Mesendoderm (in vitro differentiated cells): ENCODE measurements at regions not wholly inside any gene's neighbourhood (a gene's known extent, or its start where the extent isn't known, plus 50 kb on each side); places are given as distances from the start of the nearest gene placed in this dataset.

Experiments
- DNase-seq: peaks from one replicate; pipeline ENCODE4 v3.0.0; 2013
- H2AK5ac ChIP-seq: 2 replicates; pipeline ENCODE4 v1.6.1; 2013; ENCODE audit warnings: low read length, inconsistent platforms
- H2BK120ac ChIP-seq: 2 replicates; pipeline ENCODE4 v1.6.1; 2013; ENCODE audit warnings: low read depth, mild to moderate bottlenecking, low read length, moderate library complexity, mixed read lengths
- H2BK15ac ChIP-seq: replicated peaks from 2 replicates; pipeline ENCODE4 v1.6.1; 2013; ENCODE audit warnings: low read depth, mild to moderate bottlenecking, moderate library complexity
- H2BK5ac ChIP-seq: 2 replicates; pipeline ENCODE4 v1.6.1; 2013; ENCODE audit warnings: low read length, inconsistent platforms
- H3K18ac ChIP-seq: 2 replicates; pipeline ENCODE4 v1.6.1; 2013; ENCODE audit warnings: mild to moderate bottlenecking, low read length, mixed read lengths
- H3K23ac ChIP-seq: one replicate; pipeline ENCODE4 v1.6.1; 2013; ENCODE audit warnings: low read length
- H3K27ac ChIP-seq: 2 replicates; pipeline ENCODE4 v1.5.1; 2013; ENCODE audit warnings: low read depth, mild to moderate bottlenecking, inconsistent platforms, low read length, moderate library complexity
- H3K27me3 ChIP-seq: 2 replicates; pipeline ENCODE4 v1.6.1; 2013; ENCODE audit warnings: low read length, control low read depth, mild to moderate bottlenecking, inconsistent platforms; ENCODE audit not compliant: insufficient read depth, poor library complexity
- H3K36me3 ChIP-seq: 2 replicates; pipeline ENCODE4 v1.6.1; 2013; ENCODE audit warnings: low read length, inconsistent platforms; ENCODE audit not compliant: control insufficient read depth, insufficient read depth
- H3K4ac ChIP-seq: one replicate; pipeline ENCODE4 v1.6.1; 2013; ENCODE audit warnings: low read depth, mild to moderate bottlenecking, low read length, moderate library complexity
- H3K4me1 ChIP-seq: 2 replicates; pipeline ENCODE4 v1.6.1; 2013; ENCODE audit warnings: low read depth, low read length, inconsistent platforms; ENCODE audit not compliant: control insufficient read depth
- H3K4me2 ChIP-seq: 2 replicates; pipeline ENCODE4 v1.6.1; 2013; ENCODE audit warnings: low read length
- H3K4me3 ChIP-seq: 2 replicates; pipeline ENCODE4 v1.5.1; 2013; ENCODE audit warnings: mild to moderate bottlenecking, low read length
- H3K56ac ChIP-seq: one replicate; pipeline ENCODE4 v1.6.1; 2013; ENCODE audit warnings: low read length
- H3K79me1 ChIP-seq: 2 replicates; pipeline ENCODE4 v1.6.1; 2013; ENCODE audit warnings: low read length, inconsistent platforms
- H3K79me2 ChIP-seq: 2 replicates; pipeline ENCODE4 v1.6.1; 2013; ENCODE audit warnings: mild to moderate bottlenecking, low read length; ENCODE audit not compliant: control insufficient read depth, insufficient read depth
- H3K9ac ChIP-seq: 2 replicates; pipeline ENCODE4 v1.6.1; 2013; ENCODE audit warnings: low read length, inconsistent platforms
- H4K5ac ChIP-seq: one replicate; pipeline ENCODE4 v1.6.1; 2013; ENCODE audit warnings: low read length
- H4K8ac ChIP-seq: one replicate; pipeline ENCODE4 v1.6.1; 2013; ENCODE audit warnings: low read depth, mild to moderate bottlenecking, control low read depth, low read length, moderate library complexity
- WGBS: extraction: QIAGEN DNeasy Blood & Tissue Kit; methylation state at CpG from one replicate; pipeline ENCODE4 v1.1.7; 2013; ENCODE audit warnings: low lambda C conversion rate, missing lambda C conversion rate; ENCODE audit not compliant: insufficient coverage; ENCODE audit errors: extremely low coverage; 5-methylcytosine and 5-hydroxymethylcytosine counted together

- Histone ChIP-seq H3K23ac (no peak overlapping the region), H2AK5ac (no peak overlapping the region), H3K27me3 (no peaks in the 10 kb centered on the region), H3K4me3 (no peak overlapping the region), H3K79me1 (no peaks in the 10 kb centered on the region), H2BK120ac (no peak overlapping the region), H3K4me1 (no peaks in the 10 kb centered on the region), H2BK5ac (no peak overlapping the region), H3K36me3 (no peaks in the 10 kb centered on the region), H3K4me2 (no peak overlapping the region), H2BK15ac (no peak overlapping the region), H4K8ac (no peak overlapping the region), H3K9ac (no peak overlapping the region), H3K4ac (no peak overlapping the region), H4K5ac (no peak overlapping the region), H3K56ac (no peak overlapping the region), H3K27ac (no peak overlapping the region), H3K18ac (no peak overlapping the region), H3K79me2 (no peaks in the 10 kb centered on the region)
- no peak for DNase-seq
These were observed 653.8 kb downstream of the CDH8 start for GRCh38 chr16:61382435-61382834.

- Histone ChIP-seq H4K8ac (no peak overlapping the region), H3K4ac (no peak overlapping the region), H3K79me1 (no peaks in the 10 kb centered on the region), H2BK120ac (no peak overlapping the region), H3K27me3 (no peaks in the 10 kb centered on the region), H3K27ac (no peak overlapping the region), H3K18ac (no peak overlapping the region), H3K4me3 (no peak overlapping the region), H4K5ac (no peak overlapping the region), H2BK5ac (no peak overlapping the region), H2BK15ac (no peak overlapping the region), H3K79me2 (no peaks in the 10 kb centered on the region), H3K4me1 (no peaks in the 10 kb centered on the region), H3K9ac (no peak overlapping the region), H3K23ac (no peak overlapping the region), H3K56ac (no peak overlapping the region), H3K36me3 (no peaks in the 10 kb centered on the region), H3K4me2 (no peak overlapping the region), H2AK5ac (no peak overlapping the region)
- no peak for DNase-seq
- no CpG with 5 or more reads among the region's 2 CpGs for WGBS
These were observed 656.9 kb downstream of the CDH8 start for GRCh38 chr16:61379311-61379710.

- no peak overlapping the region for H3K23ac ChIP-seq
- no peak overlapping the region for H3K27ac ChIP-seq
- no peaks in the 10 kb centered on the region for H3K4me1 ChIP-seq
- no peak overlapping the region for H3K4me3 ChIP-seq
- H3K56ac ChIP-seq, result no peak overlapping the region
- no peak overlapping the region for H2AK5ac ChIP-seq
- H3K36me3 ChIP-seq, result no peaks in the 10 kb centered on the region
- no peak overlapping the region for H3K9ac ChIP-seq
- H2BK15ac ChIP-seq, result no peak overlapping the region
- H3K79me2 ChIP-seq, result no peaks in the 10 kb centered on the region
- H4K8ac ChIP-seq, result no peak overlapping the region
- no peak overlapping the region for H2BK5ac ChIP-seq
- H4K5ac ChIP-seq, result no peak overlapping the region
- no peaks in the 10 kb centered on the region for H3K27me3 ChIP-seq
- no peak overlapping the region for H3K4me2 ChIP-seq
- no peaks in the 10 kb centered on the region for H3K79me1 ChIP-seq
- DNase-seq, result no peak
- no peak overlapping the region for H3K18ac ChIP-seq
- H2BK120ac ChIP-seq, result no peak overlapping the region
- H3K4ac ChIP-seq, result no peak overlapping the region
These were observed 662.2 kb downstream of the CDH8 start for GRCh38 chr16:61374071-61374470.

- Histone ChIP-seq H3K56ac (no peak overlapping the region), H3K18ac (no peak overlapping the region), H3K27ac (no peak overlapping the region), H3K79me2 (no peaks in the 10 kb centered on the region), H4K5ac (no peak overlapping the region), H2BK120ac (no peak overlapping the region), H2BK5ac (no peak overlapping the region), H3K9ac (no peak overlapping the region), H3K4ac (no peak overlapping the region), H2AK5ac (no peak overlapping the region), H3K4me1 (no peaks in the 10 kb centered on the region), H3K4me2 (no peak overlapping the region), H3K36me3 (no peaks in the 10 kb centered on the region), H4K8ac (no peak overlapping the region), H3K4me3 (no peak overlapping the region), H2BK15ac (no peak overlapping the region), H3K23ac (no peak overlapping the region), H3K27me3 (no peaks in the 10 kb centered on the region), H3K79me1 (no peaks in the 10 kb centered on the region)
- DNase-seq, result no peak
These were observed 664.4 kb downstream of the CDH8 start for GRCh38 chr16:61371881-61372280.

GRCh38 chr16:61371388-61371787 lies 664.9 kb downstream of the CDH8 start:
- no peak overlapping the region for H4K5ac ChIP-seq
- H3K27me3 ChIP-seq, result no peaks in the 10 kb centered on the region
- H3K18ac ChIP-seq, result no peak overlapping the region
- no peak overlapping the region for H3K4me2 ChIP-seq
- H3K27ac ChIP-seq, result no peak overlapping the region
- H3K36me3 ChIP-seq, result no peaks in the 10 kb centered on the region
- no peak overlapping the region for H3K4ac ChIP-seq
- H4K8ac ChIP-seq, result no peak overlapping the region
- H3K4me3 ChIP-seq, result no peak overlapping the region
- H3K56ac ChIP-seq, result no peak overlapping the region
- no peak overlapping the region for H2AK5ac ChIP-seq
- no peak overlapping the region for H3K23ac ChIP-seq
- no CpG with 5 or more reads among the region's 2 CpGs for WGBS
- H2BK5ac ChIP-seq, result no peak overlapping the region
- no peak overlapping the region for H2BK15ac ChIP-seq
- no peaks in the 10 kb centered on the region for H3K79me1 ChIP-seq
- no peaks in the 10 kb centered on the region for H3K4me1 ChIP-seq
- DNase-seq, result no peak
- H2BK120ac ChIP-seq, result no peak overlapping the region
- no peak overlapping the region for H3K9ac ChIP-seq
- H3K79me2 ChIP-seq, result no peaks in the 10 kb centered on the region

GRCh38 chr16:61370564-61370963 lies 665.7 kb downstream of the CDH8 start:
- no peak overlapping the region for H3K9ac ChIP-seq
- H3K56ac ChIP-seq, result no peak overlapping the region
- H3K27me3 ChIP-seq, result no peaks in the 10 kb centered on the region
- no peak overlapping the region for H2BK120ac ChIP-seq
- no peaks in the 10 kb centered on the region for H3K4me1 ChIP-seq
- H4K5ac ChIP-seq, result no peak overlapping the region
- no peak overlapping the region for H3K4me2 ChIP-seq
- no peak overlapping the region for H2BK15ac ChIP-seq
- H3K4me3 ChIP-seq, result no peak overlapping the region
- no peak overlapping the region for H2AK5ac ChIP-seq
- no peak overlapping the region for H3K18ac ChIP-seq
- H4K8ac ChIP-seq, result no peak overlapping the region
- WGBS, result no CpG with 5 or more reads among the region's 2 CpGs
- H3K79me2 ChIP-seq, result no peaks in the 10 kb centered on the region
- no peaks in the 10 kb centered on the region for H3K79me1 ChIP-seq
- H3K23ac ChIP-seq, result no peak overlapping the region
- DNase-seq, result no peak
- no peak overlapping the region for H2BK5ac ChIP-seq
- H3K27ac ChIP-seq, result no peak overlapping the region
- no peak overlapping the region for H3K4ac ChIP-seq
- H3K36me3 ChIP-seq, result no peaks in the 10 kb centered on the region
